Gastrocnemius medialis (tissue), 4 donors: ENCODE measurements at regions not wholly inside any gene's neighbourhood (a gene's known extent, or its start where the extent isn't known, plus 50 kb on each side); places are given as distances from the start of the nearest gene placed in this dataset.

Experiments
- POLR2A ChIP-seq, 2 donors: fragments of 450-650 bp; IDR thresholded peaks; one replicate each; pipeline ENCODE4 v1.6.1; 2017; ENCODE audit warnings: antibody characterized with exemption in 2 of 2, mild to moderate bottlenecking in 2 of 2, moderate library complexity in 2 of 2
- TF ChIP-seq, protein P1 (sequence below), 5 experiments: fragments of 450-650 bp in 3 of 5; fragments of 200-600 bp in 2 of 5; sonication (generic) in 2 of 5; IDR thresholded peaks in 4 of 5; conservative IDR thresholded peaks in 1 of 5; 1 replicate in 4 of 5; 2 replicates in 1 of 5; pipeline ENCODE4 v1.5.1; 2016 to 2019; ENCODE audit warnings: antibody characterized with exemption in 5 of 5, mild to moderate bottlenecking in 3 of 5, moderate library complexity in 3 of 5

DNA sequence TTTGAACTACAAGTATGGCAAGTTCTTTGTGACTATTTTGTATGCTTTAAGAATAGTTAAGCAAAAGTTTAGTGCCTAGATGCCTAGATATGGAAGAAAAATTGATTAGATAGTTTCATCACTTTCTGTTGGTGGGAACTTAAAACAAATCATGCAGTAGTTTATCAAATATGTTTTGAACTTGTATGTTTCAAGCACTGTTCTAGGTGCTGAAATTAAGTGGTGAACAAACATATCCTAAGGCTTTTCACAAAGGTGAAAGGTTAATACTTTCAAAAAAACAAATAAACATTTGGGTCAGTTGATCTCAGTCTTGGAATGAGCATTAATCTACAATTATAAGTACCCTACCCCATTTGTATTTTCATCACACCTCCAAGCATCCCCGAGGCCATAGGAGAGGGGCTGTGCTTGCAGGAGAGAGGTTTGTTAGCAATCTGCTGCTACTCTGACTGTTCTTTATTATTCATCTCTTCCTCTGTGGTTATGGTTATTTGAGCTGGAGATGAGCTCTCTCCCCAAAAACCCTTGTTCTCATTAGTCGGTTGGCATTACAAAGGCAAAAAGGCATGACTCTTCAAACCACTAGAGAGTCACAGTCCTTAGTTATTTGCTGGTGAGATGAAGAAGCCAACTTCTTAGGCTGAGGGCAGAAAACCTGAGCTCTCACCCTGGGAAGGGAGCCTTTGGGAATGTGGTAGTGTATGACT, 103.9 kb upstream of the FHL2 start:
- TF ChIP-seq, protein P1, sequence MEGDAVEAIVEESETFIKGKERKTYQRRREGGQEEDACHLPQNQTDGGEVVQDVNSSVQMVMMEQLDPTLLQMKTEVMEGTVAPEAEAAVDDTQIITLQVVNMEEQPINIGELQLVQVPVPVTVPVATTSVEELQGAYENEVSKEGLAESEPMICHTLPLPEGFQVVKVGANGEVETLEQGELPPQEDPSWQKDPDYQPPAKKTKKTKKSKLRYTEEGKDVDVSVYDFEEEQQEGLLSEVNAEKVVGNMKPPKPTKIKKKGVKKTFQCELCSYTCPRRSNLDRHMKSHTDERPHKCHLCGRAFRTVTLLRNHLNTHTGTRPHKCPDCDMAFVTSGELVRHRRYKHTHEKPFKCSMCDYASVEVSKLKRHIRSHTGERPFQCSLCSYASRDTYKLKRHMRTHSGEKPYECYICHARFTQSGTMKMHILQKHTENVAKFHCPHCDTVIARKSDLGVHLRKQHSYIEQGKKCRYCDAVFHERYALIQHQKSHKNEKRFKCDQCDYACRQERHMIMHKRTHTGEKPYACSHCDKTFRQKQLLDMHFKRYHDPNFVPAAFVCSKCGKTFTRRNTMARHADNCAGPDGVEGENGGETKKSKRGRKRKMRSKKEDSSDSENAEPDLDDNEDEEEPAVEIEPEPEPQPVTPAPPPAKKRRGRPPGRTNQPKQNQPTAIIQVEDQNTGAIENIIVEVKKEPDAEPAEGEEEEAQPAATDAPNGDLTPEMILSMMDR (IDR thresholded peaks at IDR 0.05 in 4 of 5, conservative IDR thresholded peaks at IDR 0.05 in 1 of 5): no peak
- TF ChIP-seq POLR2A (IDR thresholded peaks at IDR 0.05): no peak
